HL-60/S4 treated with retinoic acid at 250 ng/mL for 4 days and 3 days (cell line): ENCODE measurements at regions not wholly inside any gene's neighbourhood (a gene's known extent, or its start where the extent isn't known, plus 50 kb on each side); places are given as distances from the start of the nearest gene placed in this dataset.

Source experiments
- in situ Hi-C: fragments of 300-500 bp; cut with MboI; formaldehyde crosslinking; loops from 2 replicates; pipeline ENCODE4 v1.7.0; 2022; ENCODE audit warnings: low sequenced_read_pairs

GRCh38 chr2:172153156-172153555 is 50.5 kb upstream of the DLX2 start:
- in situ Hi-C loops, result loop anchor here (25.0 kb wide), 1 partner anchor 559 kb away; no protein-coding TSS in a partner anchor

- in situ Hi-C loops, result loop anchor here (25.0 kb wide), 1 partner anchor 559 kb away; no protein-coding TSS in a partner anchor
Measured at GRCh38 chr2:172153757-172154156, 51.1 kb upstream of the DLX2 start.

- in situ Hi-C loops, result loop anchor here (25.0 kb wide), 1 partner anchor 557 kb away; no protein-coding TSS in a partner anchor
Measured at GRCh38 chr2:172155752-172156151, 53.1 kb upstream of the DLX2 start.

DNA sequence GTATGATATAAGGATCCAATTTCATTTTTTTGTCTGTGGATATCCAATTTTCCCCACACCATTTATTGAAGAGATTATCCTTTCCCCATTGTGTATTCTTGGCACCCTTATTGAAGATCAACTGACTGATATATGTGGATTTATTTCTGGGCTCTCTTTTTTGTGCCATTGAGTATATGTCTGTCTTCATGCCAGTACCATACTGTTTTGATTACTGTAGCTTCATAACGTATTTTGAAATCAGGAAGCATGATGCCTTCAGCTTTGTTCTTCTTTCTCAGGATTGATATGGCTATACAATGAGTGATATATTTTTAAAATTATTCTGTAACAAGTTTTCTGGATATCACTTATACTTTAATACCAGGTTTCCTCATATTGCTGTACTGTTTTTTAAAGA is 58.1 kb upstream of the DLX2 start:
- in situ Hi-C loops, result loop anchor here (25.0 kb wide), 1 partner anchor 551 kb away; no protein-coding TSS in a partner anchor

DNA sequence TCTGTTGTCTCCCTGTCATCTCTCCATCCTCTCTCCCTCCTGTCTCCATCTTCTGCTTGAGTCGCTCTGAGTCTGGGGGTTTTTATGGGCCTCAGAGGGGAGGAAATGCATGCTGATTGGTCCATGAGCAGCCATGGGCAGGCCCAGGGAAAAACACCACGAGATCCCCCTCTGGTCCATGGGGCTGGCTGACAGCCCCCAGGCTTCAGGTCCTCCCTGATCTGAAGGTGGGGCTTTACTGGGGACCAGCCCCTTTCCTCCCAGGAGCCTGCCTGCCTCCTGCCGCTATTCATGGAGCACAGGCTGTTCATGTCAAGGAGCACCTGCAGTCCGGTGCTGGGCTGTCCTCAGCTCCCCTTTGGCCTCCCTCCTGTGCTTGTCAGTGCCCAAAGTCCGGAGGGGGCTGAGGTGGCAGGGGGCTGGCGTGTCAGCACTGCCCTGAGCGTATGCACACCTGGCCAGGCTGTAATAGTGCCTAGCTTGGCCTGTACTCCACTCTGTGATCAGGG is 59.6 kb upstream of the DLX2 start:
- in situ Hi-C loops, result loop anchor here (25.0 kb wide), 1 partner anchor 550 kb away; no protein-coding TSS in a partner anchor

DNA sequence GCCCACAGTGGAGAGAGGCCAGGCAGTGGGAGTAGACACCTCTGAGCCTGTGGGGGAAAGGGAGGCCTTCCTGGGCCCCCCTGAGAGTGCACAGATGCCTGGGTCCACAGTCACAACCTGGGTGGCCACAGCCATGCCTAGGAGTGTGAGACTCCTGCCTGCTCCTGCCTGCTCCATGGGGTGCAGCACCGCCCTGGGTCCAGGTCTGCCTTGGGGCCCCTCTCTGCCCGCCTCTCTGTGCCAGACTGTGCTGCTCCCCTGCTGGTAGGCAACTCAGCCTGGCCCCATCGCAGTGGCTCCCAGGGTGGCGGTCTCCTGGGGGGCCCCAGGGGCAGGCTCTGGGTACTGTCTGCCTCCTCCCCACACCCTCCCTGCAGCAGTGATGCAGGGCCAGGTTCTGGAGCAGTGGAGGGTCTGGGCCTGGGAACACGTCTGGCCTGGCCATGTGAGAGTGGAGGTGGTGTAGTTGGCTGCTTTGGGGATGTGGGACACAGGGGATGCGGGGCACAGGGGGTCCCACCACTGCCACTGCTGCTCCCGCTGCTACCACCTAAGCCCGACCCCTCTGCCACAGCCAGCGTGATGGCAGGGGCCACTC is 60.1 kb upstream of the DLX2 start:
- in situ Hi-C loops, result loop anchor here (25.0 kb wide), 1 partner anchor 549 kb away; no protein-coding TSS in a partner anchor

DNA sequence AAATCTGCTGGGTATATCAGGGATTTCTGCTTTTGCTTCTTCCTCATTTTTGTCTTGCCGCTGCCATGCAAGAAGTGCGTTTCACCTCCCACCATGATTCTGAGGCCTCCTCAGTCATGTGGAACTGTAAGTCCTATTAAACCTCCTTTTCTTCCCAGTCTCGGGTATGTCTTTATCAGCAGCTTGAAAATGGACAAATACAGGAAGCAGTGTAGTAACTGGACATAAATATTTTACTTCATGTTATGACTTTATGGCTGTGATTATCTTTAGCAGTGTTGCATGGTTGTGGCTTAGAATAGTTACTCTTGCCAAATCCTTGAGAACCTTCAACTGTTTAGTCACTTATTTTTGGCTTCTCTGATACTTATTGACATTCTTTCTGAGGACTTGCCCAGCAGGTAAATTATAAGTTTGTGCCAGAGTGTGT is 66.2 kb upstream of the DLX2 start:
- in situ Hi-C loops, result loop anchor here (25.0 kb wide), 1 partner anchor 543 kb away; no protein-coding TSS in a partner anchor

DNA sequence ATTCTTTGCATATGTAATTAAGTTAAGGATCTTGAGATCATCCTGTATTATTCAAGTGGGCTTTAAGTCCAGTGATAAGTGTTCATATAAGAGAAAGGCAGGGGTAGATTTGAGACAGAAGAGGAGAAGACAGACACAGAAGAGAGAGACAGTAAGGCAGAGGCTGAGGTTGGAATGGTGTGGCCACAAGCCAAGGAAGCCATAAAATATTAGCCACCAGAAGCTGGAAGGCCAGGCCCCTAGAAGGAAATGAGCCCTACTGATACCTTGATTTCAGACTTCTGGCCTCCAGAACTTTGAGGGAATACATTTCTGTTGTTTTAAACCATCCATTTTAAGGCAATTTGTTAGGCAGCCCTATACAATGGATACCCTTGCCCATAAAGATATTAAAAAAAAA is 66.9 kb upstream of the DLX2 start:
- in situ Hi-C loops, result loop anchor here (10.0 to 25.0 kb wide), 2 partner anchors 295 to 543 kb away; no protein-coding TSS in a partner anchor

GRCh38 chr2:172172513-172173173 is 69.9 kb upstream of the DLX2 start:
- in situ Hi-C loops, result loop anchor here (10.0 to 25.0 kb wide), 2 partner anchors 292 to 540 kb away; no protein-coding TSS in a partner anchor

GRCh38 chr2:172173174-172173706 is 70.5 kb upstream of the DLX2 start:
- in situ Hi-C loops, result loop anchor here (10.0 to 25.0 kb wide), 2 partner anchors 292 to 539 kb away; no protein-coding TSS in a partner anchor

DNA sequence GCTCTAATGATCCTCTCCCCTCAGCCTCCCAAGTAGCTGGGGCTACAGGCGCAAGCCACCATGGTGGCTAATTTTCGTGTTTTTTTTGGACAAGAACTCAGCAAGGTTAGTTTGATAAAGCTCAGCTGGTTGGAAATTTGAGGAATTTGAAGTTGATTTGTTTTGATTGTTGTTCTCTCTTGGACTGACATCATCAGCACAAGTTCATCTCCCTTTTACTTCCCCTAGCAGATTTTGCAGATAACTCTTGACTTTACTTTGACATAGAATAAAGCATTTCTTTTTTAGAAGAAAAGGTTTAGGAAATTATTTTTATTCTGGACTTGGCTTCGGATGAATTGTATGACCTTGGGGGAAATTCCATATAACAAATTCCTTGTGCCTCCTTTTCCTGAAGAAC is 74.9 kb upstream of the DLX2 start:
- in situ Hi-C loops, result loop anchor here (10.0 kb wide), 1 partner anchor 287 kb away; no protein-coding TSS in a partner anchor

GRCh38 chr2:172177996-172178395 is 75.3 kb upstream of the DLX2 start:
- in situ Hi-C loops, result loop anchor here (10.0 kb wide), 1 partner anchor 287 kb away; no protein-coding TSS in a partner anchor

DNA sequence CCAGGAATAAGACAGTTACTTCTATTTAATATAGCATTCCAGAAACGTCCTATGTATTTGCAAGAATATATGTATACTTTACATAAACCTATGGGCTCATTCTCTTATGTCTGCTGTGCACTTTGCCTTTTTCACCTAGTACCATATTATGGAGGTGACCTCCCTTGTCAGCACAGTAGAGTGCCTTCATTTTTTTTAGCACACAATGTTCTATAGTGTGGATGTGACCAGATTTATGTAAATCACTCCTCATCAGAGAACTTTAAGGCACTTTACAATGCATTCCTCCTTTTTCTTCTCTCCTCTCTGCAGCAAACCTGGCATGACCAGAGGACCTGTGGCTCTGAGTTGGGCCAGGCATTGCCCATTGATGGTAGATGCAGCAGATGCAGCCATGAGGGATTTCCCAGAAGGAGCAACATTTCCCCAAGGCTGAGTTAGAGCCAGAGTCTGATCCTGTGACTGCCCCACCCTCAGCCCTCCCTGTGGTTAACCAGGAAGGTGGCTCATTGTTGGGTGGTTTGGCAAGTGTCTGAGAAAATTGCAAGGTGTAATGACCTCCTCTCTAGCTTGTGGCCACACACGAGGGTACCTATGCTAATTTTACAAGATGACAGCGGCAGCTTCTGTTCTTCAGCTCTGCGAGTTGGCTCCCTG is 76.5 kb upstream of the DLX2 start:
- in situ Hi-C loops, result loop anchor here (10.0 kb wide), 1 partner anchor 286 kb away; no protein-coding TSS in a partner anchor

DNA sequence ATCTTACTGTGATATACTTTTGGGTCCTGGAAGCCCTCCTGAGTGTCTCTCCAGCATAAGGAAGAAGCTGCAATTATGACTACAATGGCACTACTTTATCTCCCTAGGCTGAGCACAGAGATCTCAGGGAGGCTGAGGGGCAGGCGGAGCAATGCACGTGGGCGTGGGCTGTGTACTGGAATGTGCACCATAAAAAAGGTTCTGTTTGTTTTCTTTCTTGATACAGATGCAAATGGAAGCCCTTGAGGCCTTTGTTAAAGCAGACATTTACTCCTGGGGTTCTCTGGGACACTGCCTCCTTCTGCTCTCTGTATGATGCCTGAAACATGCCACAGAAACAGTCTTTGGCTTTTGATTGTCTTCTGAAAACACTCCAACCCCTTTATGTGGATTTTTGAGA is 79.1 kb upstream of the DLX2 start:
- in situ Hi-C loops, result no loop called here

- in situ Hi-C loops, result no loop called here
Measured at GRCh38 chr2:172182624-172183023, 79.9 kb upstream of the DLX2 start.

- in situ Hi-C loops, result no loop called here
Measured at GRCh38 chr2:172193331-172194089, 90.8 kb upstream of the DLX2 start.

GRCh38 chr2:172195836-172196376 is 93.2 kb upstream of the DLX2 start:
- in situ Hi-C loops, result no loop called here

GRCh38 chr2:172196768-172197431 is 94.2 kb upstream of the DLX2 start:
- in situ Hi-C loops, result no loop called here

DNA sequence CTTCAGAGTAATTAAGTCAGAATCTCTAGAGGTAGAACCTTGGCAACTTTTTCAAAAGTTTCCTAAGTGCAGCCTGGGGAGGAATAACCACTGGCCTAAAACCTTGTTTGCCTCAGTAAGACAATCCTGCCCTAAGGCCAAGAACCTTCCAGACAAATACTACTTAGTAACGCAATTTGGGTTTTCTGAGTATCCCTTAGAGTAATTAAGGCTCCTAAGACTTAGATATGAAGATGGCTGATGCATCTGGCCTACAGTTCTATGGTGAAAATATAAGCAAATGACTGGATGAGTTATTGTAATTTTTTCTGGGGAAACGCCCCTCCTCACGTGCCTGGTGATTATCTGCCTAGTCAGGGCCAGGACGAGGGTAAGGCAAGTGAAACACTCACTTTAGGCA is 95.7 kb upstream of the DLX2 start:
- in situ Hi-C loops, result no loop called here
